ENCODE measurements at regions not wholly inside any gene's neighbourhood (a gene's known extent, or its start where the extent isn't known, plus 50 kb on each side); places are given as distances from the start of the nearest gene placed in this dataset.
A peak's percentile ranks its signal among the peaks of the same experiment; 100 is the strongest.

DNA sequence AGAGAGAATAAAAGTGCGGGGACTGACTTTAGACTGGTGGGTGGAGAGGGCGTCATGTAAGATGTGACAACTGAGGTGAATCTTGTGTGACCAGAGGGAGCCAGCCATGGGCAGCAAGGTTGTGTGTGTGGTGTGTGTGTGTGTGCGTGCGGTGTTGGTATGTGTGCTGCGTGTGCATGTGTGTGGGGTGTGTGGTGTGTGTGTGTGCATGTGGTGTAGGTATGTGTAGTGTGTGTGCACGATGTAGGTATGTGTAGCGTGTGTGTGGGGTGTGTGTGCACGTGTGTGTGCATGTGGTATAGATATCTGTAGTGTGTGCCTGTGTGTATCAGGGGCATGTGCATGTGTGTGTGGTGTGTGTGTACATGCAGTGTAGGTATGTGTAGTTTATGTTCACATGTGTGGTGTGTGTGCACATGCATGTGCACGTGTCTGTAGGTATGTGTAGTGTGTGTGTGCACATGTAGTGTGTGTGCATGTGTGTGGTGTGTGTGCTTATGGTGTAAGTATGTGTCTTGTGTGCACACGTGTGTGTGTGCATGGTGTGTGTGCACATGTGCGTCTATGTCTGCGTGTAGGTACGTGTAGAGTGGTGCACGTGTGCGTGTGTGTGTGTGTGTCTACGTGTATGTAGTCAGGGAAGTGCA, 312.3 kb upstream of the MKI67 start (continued):
- TF ChIP-seq, protein P1, sequence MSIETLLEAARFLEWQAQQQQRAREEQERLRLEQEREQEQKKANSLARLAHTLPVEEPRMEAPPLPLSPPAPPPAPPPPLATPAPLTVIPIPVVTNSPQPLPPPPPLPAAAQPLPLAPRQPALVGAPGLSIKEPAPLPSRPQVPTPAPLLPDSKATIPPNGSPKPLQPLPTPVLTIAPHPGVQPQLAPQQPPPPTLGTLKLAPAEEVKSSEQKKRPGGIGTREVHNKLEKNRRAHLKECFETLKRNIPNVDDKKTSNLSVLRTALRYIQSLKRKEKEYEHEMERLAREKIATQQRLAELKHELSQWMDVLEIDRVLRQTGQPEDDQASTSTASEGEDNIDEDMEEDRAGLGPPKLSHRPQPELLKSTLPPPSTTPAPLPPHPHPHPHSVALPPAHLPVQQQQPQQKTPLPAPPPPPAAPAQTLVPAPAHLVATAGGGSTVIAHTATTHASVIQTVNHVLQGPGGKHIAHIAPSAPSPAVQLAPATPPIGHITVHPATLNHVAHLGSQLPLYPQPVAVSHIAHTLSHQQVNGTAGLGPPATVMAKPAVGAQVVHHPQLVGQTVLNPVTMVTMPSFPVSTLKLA (IDR thresholded peaks at IDR 0.05) = peak; percentile 99
- TF ChIP-seq, protein P2, sequence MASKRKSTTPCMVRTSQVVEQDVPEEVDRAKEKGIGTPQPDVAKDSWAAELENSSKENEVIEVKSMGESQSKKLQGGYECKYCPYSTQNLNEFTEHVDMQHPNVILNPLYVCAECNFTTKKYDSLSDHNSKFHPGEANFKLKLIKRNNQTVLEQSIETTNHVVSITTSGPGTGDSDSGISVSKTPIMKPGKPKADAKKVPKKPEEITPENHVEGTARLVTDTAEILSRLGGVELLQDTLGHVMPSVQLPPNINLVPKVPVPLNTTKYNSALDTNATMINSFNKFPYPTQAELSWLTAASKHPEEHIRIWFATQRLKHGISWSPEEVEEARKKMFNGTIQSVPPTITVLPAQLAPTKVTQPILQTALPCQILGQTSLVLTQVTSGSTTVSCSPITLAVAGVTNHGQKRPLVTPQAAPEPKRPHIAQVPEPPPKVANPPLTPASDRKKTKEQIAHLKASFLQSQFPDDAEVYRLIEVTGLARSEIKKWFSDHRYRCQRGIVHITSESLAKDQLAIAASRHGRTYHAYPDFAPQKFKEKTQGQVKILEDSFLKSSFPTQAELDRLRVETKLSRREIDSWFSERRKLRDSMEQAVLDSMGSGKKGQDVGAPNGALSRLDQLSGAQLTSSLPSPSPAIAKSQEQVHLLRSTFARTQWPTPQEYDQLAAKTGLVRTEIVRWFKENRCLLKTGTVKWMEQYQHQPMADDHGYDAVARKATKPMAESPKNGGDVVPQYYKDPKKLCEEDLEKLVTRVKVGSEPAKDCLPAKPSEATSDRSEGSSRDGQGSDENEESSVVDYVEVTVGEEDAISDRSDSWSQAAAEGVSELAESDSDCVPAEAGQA (IDR thresholded peaks at IDR 0.05; ENCODE audit: low read depth) = no peak
- TF ChIP-seq, protein P2 (CRISPR knock-in tag; IDR thresholded peaks at IDR 0.05; ENCODE audit: borderline replicate concordance) = no peak
- TF ChIP-seq ZNF24 (IDR thresholded peaks at IDR 0.05) (no peak), PRDM10 (CRISPR knock-in tag; IDR thresholded peaks at IDR 0.05; ENCODE audit: low read depth) (no peak), SIX4 (CRISPR knock-in tag; IDR thresholded peaks at IDR 0.05) (no peak)

All from HepG2 (cell line).